ENCODE measurements at regions not wholly inside any gene's neighbourhood (a gene's known extent, or its start where the extent isn't known, plus 50 kb on each side); places are given as distances from the start of the nearest gene placed in this dataset.

DNA sequence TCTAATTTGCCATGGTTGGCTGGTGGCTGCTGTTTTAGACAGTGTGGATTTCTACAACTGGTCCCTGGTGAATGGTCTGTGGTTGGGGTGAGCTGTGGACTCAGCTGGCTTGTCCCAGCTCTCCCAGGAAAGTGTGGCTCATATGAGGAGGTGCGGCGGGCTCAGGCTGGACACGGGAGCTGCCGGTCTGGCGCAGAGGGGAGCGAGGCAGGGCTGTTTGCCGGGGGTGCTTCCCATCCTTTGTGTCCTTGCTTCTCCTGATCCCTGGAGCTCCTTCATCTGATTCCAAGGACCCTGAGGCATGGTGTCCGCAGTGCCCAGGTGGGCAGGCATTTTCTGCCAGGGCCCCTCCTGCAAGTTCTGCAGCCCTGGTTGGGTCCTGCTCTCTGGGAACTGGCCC, 104.9 kb downstream of the TEX29 start:
- Histone ChIP-seq H3K9ac (ENCODE audit: insufficient read depth in 1 of 2, low read length in 2 of 2) (no peak overlapping the region), H3K36me3 (ENCODE audit: control insufficient read depth in 4 of 4, insufficient read depth in 4 of 4, low read length in 4 of 4) (no peaks in the 10 kb centered on the region), H3K27me3 (ENCODE audit: control insufficient read depth in 3 of 3, insufficient read depth in 3 of 3, low read length in 2 of 3) (peaks cover 0 to 4% (median 0%) of the 10 kb centered on the region in 3 donors), H3K27ac (ENCODE audit: low read depth in 1 of 2, low read length in 1 of 2) (no peak overlapping the region), H3K4me1 (ENCODE audit: control insufficient read depth in 5 of 5, insufficient read depth in 5 of 5, low read length in 5 of 5) (no peaks in the 10 kb centered on the region), H3K9me3 (ENCODE audit: control insufficient read depth in 4 of 4, insufficient read depth in 3 of 4, low read length in 3 of 4) (no peaks in the 10 kb centered on the region), H3K4me3 (no peak overlapping the region)
- ATAC-seq (ENCODE audit: insufficient read depth, low FRiP score) = no peak
- 93 to 97% methylated on average over 8 of the region's 8 CpGs for WGBS, 2 donors
- no peak for DNase-seq
- no peak for TF ChIP-seq CTCF (IDR thresholded peaks at IDR 0.05; ENCODE audit: control extremely low read depth, extremely low read depth)

- H3K27me3 ChIP-seq (ENCODE audit: control insufficient read depth in 3 of 3, insufficient read depth in 3 of 3, low read length in 2 of 3) = peaks cover 0 to 15% (median 4%) of the 10 kb centered on the region in 3 donors
- ATAC-seq (ENCODE audit: insufficient read depth, low FRiP score) (no peak), DNase-seq (peak; percentile 28 to 59 (median 43))
- H3K27ac ChIP-seq (ENCODE audit: low read depth in 1 of 2, low read length in 1 of 2) = no peak overlapping the region
- WGBS, 2 donors = 22 to 25% methylated on average over 12 of the region's 12 CpGs
- no peaks in the 10 kb centered on the region for H3K4me1 ChIP-seq (ENCODE audit: control insufficient read depth in 5 of 5, insufficient read depth in 5 of 5, low read length in 5 of 5)
- TF ChIP-seq CTCF (IDR thresholded peaks at IDR 0.05; ENCODE audit: control extremely low read depth, extremely low read depth) = peak; percentile 27
- H3K9ac ChIP-seq (ENCODE audit: insufficient read depth in 1 of 2, low read length in 2 of 2) = no peak overlapping the region
- H3K36me3 ChIP-seq (ENCODE audit: control insufficient read depth in 4 of 4, insufficient read depth in 4 of 4, low read length in 4 of 4) = no peaks in the 10 kb centered on the region
- peaks cover 0 to 3% (median 0%) of the 10 kb centered on the region in 4 donors for H3K9me3 ChIP-seq (ENCODE audit: control insufficient read depth in 4 of 4, insufficient read depth in 3 of 4, low read length in 3 of 4)
- no peak overlapping the region for H3K4me3 ChIP-seq
Observed at GRCh38 chr13:111429064-111429558, 108.7 kb downstream of the TEX29 start.

DNA sequence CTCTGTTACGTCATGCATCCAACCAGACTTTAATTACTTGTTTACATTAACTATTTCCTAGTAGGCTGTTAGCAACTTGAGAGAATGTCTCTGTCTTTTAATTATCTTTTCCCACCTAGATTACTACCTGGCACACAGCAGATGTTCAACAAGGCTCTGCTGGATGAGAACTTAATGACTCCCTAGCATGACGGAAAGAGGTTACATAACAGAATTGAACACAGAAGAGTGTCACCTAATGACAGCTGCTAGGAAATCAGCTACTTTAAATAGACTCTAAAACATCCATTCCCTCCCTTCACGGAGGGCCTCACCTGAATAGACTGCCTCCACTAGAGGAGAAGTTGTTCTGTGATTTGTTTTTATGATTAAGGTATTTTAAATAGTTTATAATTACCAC, 110.8 kb downstream of the TEX29 start:
- Histone ChIP-seq H3K9me3 (ENCODE audit: control insufficient read depth in 4 of 4, insufficient read depth in 3 of 4, low read length in 3 of 4) (peaks cover 0 to 3% (median 0%) of the 10 kb centered on the region in 4 donors), H3K27me3 (ENCODE audit: control insufficient read depth in 3 of 3, insufficient read depth in 3 of 3, low read length in 2 of 3) (peaks cover 0 to 15% (median 4%) of the 10 kb centered on the region in 3 donors), H3K36me3 (ENCODE audit: control insufficient read depth in 4 of 4, insufficient read depth in 4 of 4, low read length in 4 of 4) (no peaks in the 10 kb centered on the region), H3K27ac (ENCODE audit: low read depth in 1 of 2, low read length in 1 of 2) (no peak overlapping the region), H3K4me1 (ENCODE audit: control insufficient read depth in 5 of 5, insufficient read depth in 5 of 5, low read length in 5 of 5) (no peaks in the 10 kb centered on the region), H3K9ac (ENCODE audit: insufficient read depth in 1 of 2, low read length in 2 of 2) (no peak overlapping the region), H3K4me3 (no peak overlapping the region)
- ATAC-seq (ENCODE audit: insufficient read depth, low FRiP score) = no peak
- TF ChIP-seq CTCF (IDR thresholded peaks at IDR 0.05; ENCODE audit: control extremely low read depth, extremely low read depth) = no peak
- 64 to 78% methylated on average over 3 of the region's 3 CpGs for WGBS, 2 donors
- DNase-seq = no peak

DNA sequence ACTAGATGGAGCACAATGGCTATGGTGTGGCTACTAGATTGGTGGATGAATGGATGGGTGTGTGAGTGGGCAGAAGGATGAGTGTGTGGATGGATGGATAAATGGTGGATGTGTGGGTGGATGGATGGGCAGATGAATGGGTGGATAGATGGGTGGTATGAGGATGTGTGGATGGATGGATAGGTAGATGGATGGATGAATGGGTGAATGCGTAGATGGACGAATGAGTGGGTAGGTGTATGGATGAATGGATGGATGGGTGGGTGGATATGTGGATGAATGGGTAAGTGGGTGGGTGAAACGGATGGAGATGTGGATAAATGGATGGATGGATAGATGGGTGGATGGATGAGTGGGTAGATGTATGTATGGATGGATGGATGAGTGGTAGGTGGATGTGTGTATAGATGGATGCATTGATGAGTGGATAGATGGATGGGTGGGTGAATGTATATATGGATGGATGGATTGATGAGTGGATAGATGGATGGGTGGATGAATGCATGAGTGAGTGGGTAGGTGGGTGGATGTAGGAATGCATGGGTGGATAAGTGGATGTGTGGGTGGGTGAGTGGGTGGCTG, 114.2 kb downstream of the TEX29 start:
- 48 to 75% methylated on average over 3 of the region's 3 CpGs for WGBS, 2 donors
- ATAC-seq (ENCODE audit: insufficient read depth, low FRiP score) = no peak
- H3K36me3 ChIP-seq (ENCODE audit: control insufficient read depth in 4 of 4, insufficient read depth in 4 of 4, low read length in 4 of 4) = no peaks in the 10 kb centered on the region
- H3K9ac ChIP-seq (ENCODE audit: insufficient read depth in 1 of 2, low read length in 2 of 2) = no peak overlapping the region
- no peaks in the 10 kb centered on the region for H3K4me1 ChIP-seq (ENCODE audit: control insufficient read depth in 5 of 5, insufficient read depth in 5 of 5, low read length in 5 of 5)
- TF ChIP-seq CTCF (IDR thresholded peaks at IDR 0.05; ENCODE audit: control extremely low read depth, extremely low read depth) = no peak
- peaks cover 0 to 11% (median 4%) of the 10 kb centered on the region in 3 donors for H3K27me3 ChIP-seq (ENCODE audit: control insufficient read depth in 3 of 3, insufficient read depth in 3 of 3, low read length in 2 of 3)
- H3K27ac ChIP-seq (ENCODE audit: low read depth in 1 of 2, low read length in 1 of 2) = no peak overlapping the region
- no peak for DNase-seq
- H3K9me3 ChIP-seq (ENCODE audit: control insufficient read depth in 4 of 4, insufficient read depth in 3 of 4, low read length in 3 of 4) = peaks cover 0 to 6% (median 0%) of the 10 kb centered on the region in 4 donors
- H3K4me3 ChIP-seq = no peak overlapping the region
